HCT116 (cell line): ENCODE measurements at regions not wholly inside any gene's neighbourhood (a gene's known extent, or its start where the extent isn't known, plus 50 kb on each side); places are given as distances from the start of the nearest gene placed in this dataset.

Experiments
- CEBPB ChIP-seq: IDR thresholded peaks from 2 replicates; pipeline ENCODE4 v1.6.1; 2012; ENCODE audit warnings: low read depth
- ELF1 ChIP-seq: IDR thresholded peaks from 2 replicates; pipeline ENCODE4 v1.6.1; 2012; ENCODE audit warnings: low read depth, borderline replicate concordance
- EZH2 ChIP-seq: fragments of 200-600 bp; sonication (generic); IDR thresholded peaks from 2 replicates; pipeline ENCODE4 v1.6.1; 2017; ENCODE audit warnings: antibody characterized with exemption, mixed run types
- EZH2phosphoT487 ChIP-seq: fragments of 200-600 bp; IDR thresholded peaks from 2 replicates; pipeline ENCODE4 v1.6.1; 2018; ENCODE audit warnings: antibody characterized with exemption, borderline replicate concordance
- POLR2A ChIP-seq: IDR thresholded peaks from 2 replicates; pipeline ENCODE4 v1.7.0; 2011; ENCODE audit warnings: borderline replicate concordance; ENCODE audit not compliant: insufficient read depth, insufficient read length; ENCODE audit errors: extremely low read depth
- POLR2AphosphoS5 ChIP-seq: IDR thresholded peaks from 2 replicates; pipeline ENCODE4 v1.6.1; 2011; ENCODE audit warnings: mild to moderate bottlenecking, low read depth, low read length, moderate library complexity
- RAD21 ChIP-seq: IDR thresholded peaks from 2 replicates; pipeline ENCODE4 v1.6.1; 2012; ENCODE audit warnings: low read depth, mild to moderate bottlenecking
- SRF ChIP-seq: IDR thresholded peaks from 2 replicates; pipeline ENCODE4 v1.6.1; 2012; ENCODE audit warnings: low read depth
- TCF7L2 ChIP-seq: IDR thresholded peaks from 2 replicates; pipeline ENCODE4 v1.7.0; 2011; ENCODE audit warnings: borderline replicate concordance, inconsistent platforms; ENCODE audit not compliant: insufficient read depth, insufficient read length; ENCODE audit errors: extremely low read depth
- YY1 ChIP-seq: IDR thresholded peaks from 2 replicates; pipeline ENCODE4 v1.6.1; 2011; ENCODE audit warnings: low read length, low read depth, moderate library complexity, mild to moderate bottlenecking; ENCODE audit not compliant: insufficient replicate concordance; ENCODE audit errors: extremely low read depth
- TF ChIP-seq, protein P1 (sequence below), 3 experiments: fragments of 200-600 bp in 1 of 3; sonication (generic) in 1 of 3; IDR thresholded peaks in 2 of 3; conservative IDR thresholded peaks in 1 of 3; 2 replicates each; pipeline ENCODE4 v1.5.1; 2012 to 2017; ENCODE audit warnings: low read depth in 2 of 3, low read length in 2 of 3, antibody characterized with exemption in 1 of 3, borderline replicate concordance in 1 of 3, control low read depth in 1 of 3, mild to moderate bottlenecking in 1 of 3, mixed read lengths in 1 of 3, mixed run types in 1 of 3, moderate library complexity in 1 of 3; ENCODE audit not compliant: insufficient read depth in 1 of 3
- TF ChIP-seq, protein P2 (sequence below): IDR thresholded peaks from 2 replicates; pipeline ENCODE4 v1.6.1; 2012

DNA sequence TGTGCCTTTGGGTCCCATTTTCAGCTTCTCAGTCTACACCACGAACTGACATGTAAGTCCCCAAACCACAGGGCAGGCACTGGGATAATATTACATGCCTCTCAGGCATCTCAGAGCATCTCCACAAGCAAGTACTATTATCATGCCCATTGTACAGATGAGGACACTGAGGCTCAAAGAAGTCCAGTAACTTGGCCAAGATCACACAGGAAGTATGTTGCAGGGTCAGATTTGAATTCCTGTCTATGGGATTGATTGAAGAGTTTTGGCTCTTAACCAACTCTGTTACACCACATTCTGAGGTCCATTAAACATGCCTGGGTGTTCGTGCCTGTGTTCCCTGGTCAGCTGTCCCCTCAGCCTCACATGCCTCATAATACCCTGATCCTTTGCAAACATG, 319.8 kb downstream of the FOXO1 start:
- no peak for TF ChIP-seq EZH2
- TF ChIP-seq, protein P1, sequence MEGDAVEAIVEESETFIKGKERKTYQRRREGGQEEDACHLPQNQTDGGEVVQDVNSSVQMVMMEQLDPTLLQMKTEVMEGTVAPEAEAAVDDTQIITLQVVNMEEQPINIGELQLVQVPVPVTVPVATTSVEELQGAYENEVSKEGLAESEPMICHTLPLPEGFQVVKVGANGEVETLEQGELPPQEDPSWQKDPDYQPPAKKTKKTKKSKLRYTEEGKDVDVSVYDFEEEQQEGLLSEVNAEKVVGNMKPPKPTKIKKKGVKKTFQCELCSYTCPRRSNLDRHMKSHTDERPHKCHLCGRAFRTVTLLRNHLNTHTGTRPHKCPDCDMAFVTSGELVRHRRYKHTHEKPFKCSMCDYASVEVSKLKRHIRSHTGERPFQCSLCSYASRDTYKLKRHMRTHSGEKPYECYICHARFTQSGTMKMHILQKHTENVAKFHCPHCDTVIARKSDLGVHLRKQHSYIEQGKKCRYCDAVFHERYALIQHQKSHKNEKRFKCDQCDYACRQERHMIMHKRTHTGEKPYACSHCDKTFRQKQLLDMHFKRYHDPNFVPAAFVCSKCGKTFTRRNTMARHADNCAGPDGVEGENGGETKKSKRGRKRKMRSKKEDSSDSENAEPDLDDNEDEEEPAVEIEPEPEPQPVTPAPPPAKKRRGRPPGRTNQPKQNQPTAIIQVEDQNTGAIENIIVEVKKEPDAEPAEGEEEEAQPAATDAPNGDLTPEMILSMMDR (IDR thresholded peaks at IDR 0.05 in 2 of 3, conservative IDR thresholded peaks at IDR 0.05 in 1 of 3; ENCODE audit: borderline replicate concordance in 1 of 3, insufficient read depth in 1 of 3, low read depth in 2 of 3, low read length in 2 of 3) = no peak
- TF ChIP-seq POLR2A = no peak
- TF ChIP-seq YY1 = no peak
- no peak for TF ChIP-seq POLR2AphosphoS5
- TF ChIP-seq TCF7L2 = no peak
- no peak for TF ChIP-seq EZH2phosphoT487
- TF ChIP-seq, protein P2, sequence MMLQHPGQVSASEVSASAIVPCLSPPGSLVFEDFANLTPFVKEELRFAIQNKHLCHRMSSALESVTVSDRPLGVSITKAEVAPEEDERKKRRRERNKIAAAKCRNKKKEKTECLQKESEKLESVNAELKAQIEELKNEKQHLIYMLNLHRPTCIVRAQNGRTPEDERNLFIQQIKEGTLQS = no peak
- no peak for TF ChIP-seq ELF1
- TF ChIP-seq SRF = no peak
- no peak for TF ChIP-seq CEBPB
- no peak for TF ChIP-seq RAD21
